Fibroblast of lung (primary cell): ENCODE measurements at regions not wholly inside any gene's neighbourhood (a gene's known extent, or its start where the extent isn't known, plus 50 kb on each side); places are given as distances from the start of the nearest gene placed in this dataset.
"Not testable (repeated sequence)": the region's sequence is repeated elsewhere in the genome, so short reads cannot be mapped to it uniquely, and the experiment has no call there.

ENCODE experiments used
- EZH2 ChIP-seq: IDR thresholded peaks from 2 replicates; pipeline ENCODE4 v1.5.1; 2012; ENCODE audit warnings: low read length, control low read depth, mild to moderate bottlenecking; ENCODE audit errors: missing control alignments
- TF ChIP-seq, protein P1 (sequence below), 2 donors: IDR thresholded peaks in 1 of 2; conservative IDR thresholded peaks in 1 of 2; 1 replicate in 1 of 2; 2 replicates in 1 of 2; pipeline ENCODE4 v1.5.1; 2011 to 2012; ENCODE audit warnings: low read length in 2 of 2, control low read depth in 1 of 2, inconsistent platforms in 1 of 2, low read depth in 1 of 2, mild to moderate bottlenecking in 1 of 2

DNA sequence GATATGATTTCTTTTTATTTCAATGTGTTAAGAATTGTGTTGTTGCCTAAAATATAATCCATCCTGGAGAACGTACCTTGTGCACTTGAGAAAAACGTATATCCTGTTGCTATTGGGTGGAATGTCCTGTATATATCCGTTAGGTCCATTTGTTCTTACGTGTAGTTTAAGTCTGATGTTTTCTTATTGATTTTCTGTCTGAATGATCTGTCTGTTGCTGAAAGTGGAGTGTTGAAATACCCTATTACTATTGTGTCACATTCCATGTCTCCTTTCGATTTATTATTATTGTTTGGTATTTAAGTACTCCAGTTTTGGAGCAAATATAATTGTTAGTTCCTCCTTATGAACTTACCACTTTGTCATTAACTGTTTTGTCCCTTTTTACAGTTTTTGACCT is 270.6 kb downstream of the UBE2NL start:
- TF ChIP-seq, protein P1, sequence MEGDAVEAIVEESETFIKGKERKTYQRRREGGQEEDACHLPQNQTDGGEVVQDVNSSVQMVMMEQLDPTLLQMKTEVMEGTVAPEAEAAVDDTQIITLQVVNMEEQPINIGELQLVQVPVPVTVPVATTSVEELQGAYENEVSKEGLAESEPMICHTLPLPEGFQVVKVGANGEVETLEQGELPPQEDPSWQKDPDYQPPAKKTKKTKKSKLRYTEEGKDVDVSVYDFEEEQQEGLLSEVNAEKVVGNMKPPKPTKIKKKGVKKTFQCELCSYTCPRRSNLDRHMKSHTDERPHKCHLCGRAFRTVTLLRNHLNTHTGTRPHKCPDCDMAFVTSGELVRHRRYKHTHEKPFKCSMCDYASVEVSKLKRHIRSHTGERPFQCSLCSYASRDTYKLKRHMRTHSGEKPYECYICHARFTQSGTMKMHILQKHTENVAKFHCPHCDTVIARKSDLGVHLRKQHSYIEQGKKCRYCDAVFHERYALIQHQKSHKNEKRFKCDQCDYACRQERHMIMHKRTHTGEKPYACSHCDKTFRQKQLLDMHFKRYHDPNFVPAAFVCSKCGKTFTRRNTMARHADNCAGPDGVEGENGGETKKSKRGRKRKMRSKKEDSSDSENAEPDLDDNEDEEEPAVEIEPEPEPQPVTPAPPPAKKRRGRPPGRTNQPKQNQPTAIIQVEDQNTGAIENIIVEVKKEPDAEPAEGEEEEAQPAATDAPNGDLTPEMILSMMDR (conservative IDR thresholded peaks at IDR 0.05 in 1 of 2, IDR thresholded peaks at IDR 0.05 in 1 of 2; ENCODE audit: low read depth in 1 of 2, low read length in 2 of 2), result not testable (repeated sequence)
- TF ChIP-seq EZH2, result not testable (repeated sequence)
